KMS-11 (cell line): ENCODE measurements at regions not wholly inside any gene's neighbourhood (a gene's known extent, or its start where the extent isn't known, plus 50 kb on each side); places are given as distances from the start of the nearest gene placed in this dataset.

Source experiments
- H2AFZ ChIP-seq: fragments of 200-600 bp; sonication (generic); 2 replicates; pipeline ENCODE4 v1.6.1; 2016; ENCODE audit warnings: antibody characterized with exemption, mixed run types, low read depth
- H3K27ac ChIP-seq: fragments of 200-600 bp; sonication (generic); 2 replicates; pipeline ENCODE4 v1.6.1; 2016; ENCODE audit warnings: mild to moderate bottlenecking, mixed run types
- H3K27me3 ChIP-seq: fragments of 200-600 bp; sonication (generic); 2 replicates; pipeline ENCODE4 v1.6.1; 2017; ENCODE audit warnings: mild to moderate bottlenecking, low read depth, mixed run types, moderate library complexity; ENCODE audit not compliant: insufficient read depth
- H3K36me3 ChIP-seq: fragments of 200-600 bp; sonication (generic); 2 replicates; pipeline ENCODE4 v1.6.1; 2017; ENCODE audit warnings: mild to moderate bottlenecking, mixed run types; ENCODE audit not compliant: insufficient read depth
- H3K4me1 ChIP-seq: fragments of 200-600 bp; sonication (generic); 2 replicates; pipeline ENCODE4 v1.6.1; 2016; ENCODE audit warnings: mild to moderate bottlenecking, low read depth, mixed run types; ENCODE audit not compliant: poor library complexity, severe bottlenecking
- H3K4me2 ChIP-seq: fragments of 200-600 bp; sonication (generic); 2 replicates; pipeline ENCODE4 v1.7.0; 2016; ENCODE audit warnings: mild to moderate bottlenecking, mixed run types
- H3K4me3 ChIP-seq: fragments of 200-600 bp; sonication (generic); IDR thresholded peaks from 2 replicates; pipeline ENCODE4 v1.6.1; 2017; ENCODE audit warnings: low read depth, low read length, mixed read lengths; ENCODE audit not compliant: insufficient read depth
- H3K79me2 ChIP-seq: fragments of 200-600 bp; sonication (generic); 2 replicates; pipeline ENCODE4 v1.6.1; 2016; ENCODE audit warnings: low read depth, mixed run types; ENCODE audit not compliant: insufficient read depth
- H3K9ac ChIP-seq: fragments of 200-600 bp; sonication (generic); 2 replicates; pipeline ENCODE4 v1.6.1; 2016; ENCODE audit warnings: mild to moderate bottlenecking, mixed run types
- H4K20me1 ChIP-seq: fragments of 200-600 bp; sonication (generic); 2 replicates; pipeline ENCODE4 v1.6.1; 2016; ENCODE audit warnings: mild to moderate bottlenecking, mixed run types; ENCODE audit not compliant: insufficient read depth
- CTCF ChIP-seq: fragments of 200-600 bp; sonication (generic); conservative IDR thresholded peaks from 2 replicates; pipeline ENCODE4 v1.6.1; 2017; ENCODE audit warnings: low read depth, mild to moderate bottlenecking, antibody characterized with exemption, low read length, moderate library complexity, mixed read lengths

DNA sequence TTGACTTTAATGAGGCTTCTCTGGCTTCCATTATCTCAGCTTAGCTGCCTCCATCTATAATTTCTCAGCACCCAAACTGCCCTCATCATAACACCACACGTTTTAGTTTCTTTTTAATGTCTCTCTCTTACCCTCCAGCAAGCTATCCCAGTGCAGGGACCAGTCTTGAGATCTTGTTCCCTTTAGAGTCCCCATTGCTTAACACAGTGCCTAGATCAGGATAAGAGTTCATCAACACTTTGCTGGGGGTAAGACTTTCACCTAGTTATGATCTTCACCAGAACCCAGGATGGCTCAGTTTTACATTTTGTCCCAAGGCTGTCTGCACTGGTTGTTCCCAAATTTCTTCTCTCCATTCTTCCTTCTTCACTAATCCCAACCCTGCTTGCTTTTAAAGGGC lies 126.1 kb downstream of the OR2B2 start:
- Histone ChIP-seq H3K9ac (no peak overlapping the region), H3K27ac (no peak overlapping the region), H4K20me1 (no peaks in the 10 kb centered on the region), H3K4me1 (no peaks in the 10 kb centered on the region), H3K4me3 (no peak overlapping the region), H3K27me3 (no peaks in the 10 kb centered on the region), H3K79me2 (no peaks in the 10 kb centered on the region), H3K4me2 (no peak overlapping the region), H2AFZ (no peak overlapping the region), H3K36me3 (no peaks in the 10 kb centered on the region)
- TF ChIP-seq CTCF, result no peak

- no peaks in the 10 kb centered on the region for H3K79me2 ChIP-seq
- no peak overlapping the region for H3K9ac ChIP-seq
- no peak overlapping the region for H3K4me2 ChIP-seq
- H3K27ac ChIP-seq, result no peak overlapping the region
- H3K36me3 ChIP-seq, result no peaks in the 10 kb centered on the region
- H3K27me3 ChIP-seq, result no peaks in the 10 kb centered on the region
- TF ChIP-seq CTCF, result no peak
- H2AFZ ChIP-seq, result no peak overlapping the region
- no peaks in the 10 kb centered on the region for H4K20me1 ChIP-seq
- no peak overlapping the region for H3K4me3 ChIP-seq
- H3K4me1 ChIP-seq, result no peaks in the 10 kb centered on the region
Observed at GRCh38 chr6:27785294-27785693, 126.9 kb downstream of the OR2B2 start.

DNA sequence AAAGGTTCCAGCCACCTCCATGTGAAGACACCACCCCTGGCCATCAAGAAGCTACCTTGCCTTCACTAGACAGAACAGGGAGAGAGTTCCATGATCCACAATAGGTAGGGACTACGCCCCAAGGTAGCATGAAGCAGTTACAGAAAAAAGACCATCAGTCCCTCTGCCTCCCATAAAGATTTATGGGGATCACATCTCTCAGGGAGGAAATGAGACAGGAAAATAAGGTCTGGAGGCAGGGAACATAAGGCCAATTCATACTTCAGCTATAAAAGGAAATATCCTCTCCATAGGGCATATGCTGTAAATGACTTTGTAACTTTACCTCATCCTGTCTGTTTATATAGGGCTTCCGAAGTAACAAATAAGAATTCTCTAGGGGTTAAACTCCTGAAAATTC lies 129.4 kb downstream of the OR2B2 start:
- H3K36me3 ChIP-seq, result no peaks in the 10 kb centered on the region
- H3K27me3 ChIP-seq, result no peaks in the 10 kb centered on the region
- no peak overlapping the region for H3K4me2 ChIP-seq
- TF ChIP-seq CTCF, result no peak
- no peaks in the 10 kb centered on the region for H3K79me2 ChIP-seq
- H3K27ac ChIP-seq, result no peak overlapping the region
- no peak overlapping the region for H3K4me3 ChIP-seq
- no peaks in the 10 kb centered on the region for H3K4me1 ChIP-seq
- no peak overlapping the region for H2AFZ ChIP-seq
- H4K20me1 ChIP-seq, result no peaks in the 10 kb centered on the region
- H3K9ac ChIP-seq, result no peak overlapping the region

DNA sequence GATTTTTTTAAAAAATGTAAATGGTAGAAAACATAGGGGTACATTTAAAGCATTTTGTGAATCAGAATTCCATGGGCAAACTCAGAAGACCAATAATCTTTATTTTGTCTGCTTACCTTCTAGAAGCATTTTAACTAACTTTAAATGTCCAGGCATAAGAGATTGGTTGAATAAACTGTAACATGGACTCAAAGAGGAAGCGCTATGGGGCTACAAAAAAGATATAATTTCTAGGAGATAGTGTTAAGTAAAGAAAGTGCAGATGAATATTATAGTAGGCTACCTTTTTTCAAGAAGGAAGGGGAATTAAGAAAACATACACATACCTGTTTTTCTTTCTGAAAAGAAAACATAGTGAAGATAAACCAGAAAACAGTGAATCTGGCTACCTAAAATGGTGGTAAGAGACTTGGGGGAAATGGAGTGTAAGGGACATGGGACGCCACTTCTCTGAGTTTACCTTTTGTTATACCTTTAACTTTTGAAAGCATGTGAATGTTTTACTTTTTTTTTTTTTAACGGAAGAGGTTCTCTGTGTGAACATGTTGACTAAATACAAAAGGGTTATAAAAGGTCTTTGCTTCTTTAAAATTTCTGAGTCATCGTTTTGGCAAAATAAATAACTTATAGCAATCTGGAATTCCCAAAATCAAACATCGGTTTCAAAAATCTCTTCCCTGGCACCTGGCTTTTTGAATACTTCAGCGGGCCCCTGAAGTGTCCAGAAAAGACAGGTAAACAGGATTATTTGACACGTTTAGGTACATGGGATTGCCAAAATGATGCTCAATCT lies 133.4 kb downstream of the OR2B2 start:
- H3K79me2 ChIP-seq, result no peaks in the 10 kb centered on the region
- no peaks in the 10 kb centered on the region for H3K4me1 ChIP-seq
- H3K27ac ChIP-seq, result no peak overlapping the region
- H4K20me1 ChIP-seq, result no peaks in the 10 kb centered on the region
- no peak overlapping the region for H3K4me2 ChIP-seq
- TF ChIP-seq CTCF, result no peak
- no peak overlapping the region for H2AFZ ChIP-seq
- H3K4me3 ChIP-seq, result no peak overlapping the region
- H3K27me3 ChIP-seq, result no peaks in the 10 kb centered on the region
- H3K9ac ChIP-seq, result no peak overlapping the region
- H3K36me3 ChIP-seq, result no peaks in the 10 kb centered on the region
